Spleen (tissue), 11 donors: ENCODE measurements at regions not wholly inside any gene's neighbourhood (a gene's known extent, or its start where the extent isn't known, plus 50 kb on each side); places are given as distances from the start of the nearest gene placed in this dataset.

Source experiments
- DNase-seq: peaks from one replicate; pipeline ENCODE4 v3.0.0-alpha.2; 2020
- H3K27ac ChIP-seq, 8 donors: fragments of 200-600 bp; sonication (generic) in 7 of 8; 1 replicate in 4 of 8; 2 replicates in 4 of 8; pipeline versions ENCODE4 v1.5.0 to v1.8.0; 2016 to 2021; ENCODE audit warnings: inconsistent platforms in 4 of 8, mild to moderate bottlenecking in 4 of 8, moderate library complexity in 1 of 8
- H3K27me3 ChIP-seq, 7 donors: fragments of 200-600 bp; sonication (generic) in 6 of 7; replicated peaks in 1 of 7; 1 replicate in 4 of 7; 2 replicates in 3 of 7; pipeline versions ENCODE4 v1.5.0 to v1.8.0; 2016 to 2021; ENCODE audit warnings: inconsistent platforms in 3 of 7, mild to moderate bottlenecking in 1 of 7
- H3K36me3 ChIP-seq, 6 donors: fragments of 200-600 bp; sonication (generic) in 5 of 6; 1 replicate in 4 of 6; 2 replicates in 2 of 6; pipeline versions ENCODE4 v1.5.0 to v1.8.0; 2016 to 2021; ENCODE audit warnings: inconsistent platforms in 2 of 6
- H3K4me1 ChIP-seq, 6 donors: fragments of 200-600 bp; sonication (generic) in 5 of 6; 1 replicate in 3 of 6; 2 replicates in 3 of 6; pipeline versions ENCODE4 v1.5.0 to v1.8.0; 2016 to 2021; ENCODE audit warnings: inconsistent platforms in 3 of 6
- H3K4me3 ChIP-seq, 8 donors: fragments of 200-600 bp; sonication (generic) in 7 of 8; 1 replicate in 4 of 8; 2 replicates in 4 of 8; pipeline versions ENCODE4 v1.5.0 to v1.8.0; 2016 to 2021; ENCODE audit warnings: inconsistent platforms in 4 of 8, mild to moderate bottlenecking in 4 of 8, moderate library complexity in 2 of 8
- H3K9me3 ChIP-seq, 8 donors: fragments of 200-600 bp; sonication (generic) in 7 of 8; 1 replicate in 4 of 8; 2 replicates in 4 of 8; pipeline versions ENCODE4 v1.5.0 to v1.8.0; 2016 to 2021; ENCODE audit warnings: inconsistent platforms in 4 of 8
- POLR2A ChIP-seq, 3 donors: fragments of 450-650 bp; IDR thresholded peaks; one replicate each; pipeline ENCODE4 v1.5.1; 2017; ENCODE audit warnings: antibody characterized with exemption in 3 of 3, mild to moderate bottlenecking in 1 of 3
- POLR2AphosphoS5 ChIP-seq, 3 donors: sonication (generic); formaldehyde crosslinking; IDR thresholded peaks; one replicate each; pipeline ENCODE4 v1.5.1; 2017; ENCODE audit warnings: antibody characterized with exemption in 3 of 3
- WGBS, 5 donors: extraction: QIAGEN DNeasy Blood & Tissue Kit in 3 of 5; methylation state at CpG; one replicate each; pipeline versions ENCODE4 v1.1.5 to v1.1.7; 2013 to 2018; 5-methylcytosine and 5-hydroxymethylcytosine counted together
- intact Hi-C: fragments of 100-400 bp; cut with DNase I; formaldehyde crosslinking; loops from one replicate; pipeline ENCODE4 v1.15.0; 2023; ENCODE audit warnings: low total_unique reads
- TF ChIP-seq, protein P1 (sequence below), 11 experiments: fragments of 200-600 bp in 7 of 11; fragments of 450-650 bp in 4 of 11; sonication (generic) in 4 of 11; IDR thresholded peaks in 8 of 11; conservative IDR thresholded peaks in 3 of 11; 1 replicate in 7 of 11; 2 replicates in 4 of 11; pipeline versions ENCODE4 v1.4.0 to v1.8.0; 2016 to 2021; ENCODE audit warnings: antibody characterized with exemption in 11 of 11, inconsistent platforms in 4 of 11, mild to moderate bottlenecking in 1 of 11
- donor health status: healthy with polysubstance abuse.
- donor health status: DM: no; HTN: no; CAD: no; lungs with moderate emphysema.
- donor health status: DM: no; HTN: no; CAD: no.
- donor health status: Bipolar disorder and iron deficiency.
- donor health status: healthy.
- donor health status: DM: no; HTN: no; CAD: no.
- donor health status: DM: yes; HTN: yes; CAD: no.

DNA sequence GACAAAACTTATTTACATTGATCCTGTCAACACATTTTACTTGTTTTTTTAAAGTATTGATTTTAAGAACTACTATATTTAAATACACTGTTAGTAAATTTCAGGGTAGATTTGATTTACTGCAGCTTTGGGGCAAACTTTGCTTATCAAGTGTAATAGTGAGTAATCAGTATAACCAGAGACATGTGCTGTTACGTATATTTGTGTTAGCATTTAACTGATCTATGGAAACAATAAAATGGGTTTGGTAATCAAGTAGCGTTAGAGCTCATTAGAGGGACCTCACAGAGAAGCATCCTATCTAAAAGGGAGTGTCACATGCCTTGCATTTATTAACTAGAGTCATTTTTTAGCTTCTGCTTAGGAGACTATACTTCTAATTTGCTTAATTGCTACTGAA is 131.5 kb upstream of the ALCAM start:
- no peak overlapping the region for H3K27ac ChIP-seq
- H3K4me1 ChIP-seq, result no peaks in the 10 kb centered on the region
- DNase-seq, result no peak
- intact Hi-C loops, result no loop called here
- H3K27me3 ChIP-seq, result no peaks in the 10 kb centered on the region
- 75 to 94% (median 78%) methylated on average over 2 of the region's 2 CpGs for WGBS, 5 donors
- no peak overlapping the region for H3K4me3 ChIP-seq
- TF ChIP-seq POLR2AphosphoS5 (IDR thresholded peaks at IDR 0.05) (no peak), POLR2A (IDR thresholded peaks at IDR 0.05) (no peak)
- TF ChIP-seq, protein P1, sequence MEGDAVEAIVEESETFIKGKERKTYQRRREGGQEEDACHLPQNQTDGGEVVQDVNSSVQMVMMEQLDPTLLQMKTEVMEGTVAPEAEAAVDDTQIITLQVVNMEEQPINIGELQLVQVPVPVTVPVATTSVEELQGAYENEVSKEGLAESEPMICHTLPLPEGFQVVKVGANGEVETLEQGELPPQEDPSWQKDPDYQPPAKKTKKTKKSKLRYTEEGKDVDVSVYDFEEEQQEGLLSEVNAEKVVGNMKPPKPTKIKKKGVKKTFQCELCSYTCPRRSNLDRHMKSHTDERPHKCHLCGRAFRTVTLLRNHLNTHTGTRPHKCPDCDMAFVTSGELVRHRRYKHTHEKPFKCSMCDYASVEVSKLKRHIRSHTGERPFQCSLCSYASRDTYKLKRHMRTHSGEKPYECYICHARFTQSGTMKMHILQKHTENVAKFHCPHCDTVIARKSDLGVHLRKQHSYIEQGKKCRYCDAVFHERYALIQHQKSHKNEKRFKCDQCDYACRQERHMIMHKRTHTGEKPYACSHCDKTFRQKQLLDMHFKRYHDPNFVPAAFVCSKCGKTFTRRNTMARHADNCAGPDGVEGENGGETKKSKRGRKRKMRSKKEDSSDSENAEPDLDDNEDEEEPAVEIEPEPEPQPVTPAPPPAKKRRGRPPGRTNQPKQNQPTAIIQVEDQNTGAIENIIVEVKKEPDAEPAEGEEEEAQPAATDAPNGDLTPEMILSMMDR (IDR thresholded peaks at IDR 0.05 in 8 of 11, conservative IDR thresholded peaks at IDR 0.05 in 3 of 11), result no peak
- H3K36me3 ChIP-seq, result no peaks in the 10 kb centered on the region
- no peaks in the 10 kb centered on the region for H3K9me3 ChIP-seq

DNA sequence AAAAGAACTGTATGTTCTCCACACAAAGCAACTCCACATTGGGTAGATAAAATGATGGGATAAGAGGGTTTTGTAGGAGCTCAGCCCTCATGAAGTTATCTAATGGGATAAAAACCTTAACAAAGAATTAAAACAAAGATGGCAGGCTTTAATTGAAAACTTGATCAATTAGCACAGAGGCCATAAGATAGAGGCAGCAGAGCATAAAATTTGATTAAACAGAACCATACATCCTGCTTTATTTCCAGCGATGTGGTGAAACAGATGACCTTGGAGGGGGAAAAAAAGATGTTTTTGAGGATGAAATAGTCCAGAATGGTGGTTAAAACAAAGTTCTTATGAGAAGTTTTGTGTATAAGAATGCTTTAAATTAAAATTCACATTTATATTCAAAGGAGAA is 130.9 kb upstream of the ALCAM start:
- Histone ChIP-seq H3K4me1 (no peaks in the 10 kb centered on the region), H3K27ac (no peak overlapping the region), H3K27me3 (no peaks in the 10 kb centered on the region), H3K36me3 (no peaks in the 10 kb centered on the region), H3K4me3 (no peak overlapping the region), H3K9me3 (no peaks in the 10 kb centered on the region)
- intact Hi-C loops, result no loop called here
- DNase-seq, result no peak
- TF ChIP-seq, protein P1 (IDR thresholded peaks at IDR 0.05 in 8 of 11, conservative IDR thresholded peaks at IDR 0.05 in 3 of 11), result no peak
- TF ChIP-seq POLR2AphosphoS5 (IDR thresholded peaks at IDR 0.05) (no peak), POLR2A (IDR thresholded peaks at IDR 0.05) (no peak)
- 76 to 88% (median 78%) methylated on average over 1 of the region's 1 CpG for WGBS, 5 donors

DNA sequence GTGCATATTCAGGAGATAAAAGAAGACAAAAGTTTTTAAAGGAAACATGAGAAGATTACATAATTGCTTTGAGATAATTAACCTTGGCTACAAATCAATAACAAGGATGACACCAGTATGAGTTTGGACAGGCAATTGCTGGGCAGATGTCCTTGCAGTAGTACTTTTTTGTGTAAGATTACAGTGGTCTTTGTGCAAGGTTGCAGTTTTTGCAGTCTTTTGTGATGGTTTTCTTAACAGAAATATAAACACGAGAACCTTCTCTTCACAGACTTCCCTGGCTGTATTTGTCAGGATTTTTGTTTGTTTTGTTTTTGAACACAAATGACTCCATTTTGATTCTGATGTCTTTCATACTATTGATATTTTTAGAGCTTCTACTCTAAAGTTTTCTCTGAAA is 128.3 kb upstream of the ALCAM start:
- H3K4me1 ChIP-seq, result no peaks in the 10 kb centered on the region
- no peaks in the 10 kb centered on the region for H3K9me3 ChIP-seq
- intact Hi-C loops, result no loop called here
- no peak overlapping the region for H3K4me3 ChIP-seq
- TF ChIP-seq, protein P1 (IDR thresholded peaks at IDR 0.05 in 8 of 11, conservative IDR thresholded peaks at IDR 0.05 in 3 of 11), result no peak
- TF ChIP-seq POLR2AphosphoS5 (IDR thresholded peaks at IDR 0.05), result no peak
- TF ChIP-seq POLR2A (IDR thresholded peaks at IDR 0.05), result no peak
- 63 to 88% (median 77%) methylated on average over 1 of the region's 1 CpG for WGBS, 5 donors
- DNase-seq, result no peak
- H3K36me3 ChIP-seq, result no peaks in the 10 kb centered on the region
- no peaks in the 10 kb centered on the region for H3K27me3 ChIP-seq
- H3K27ac ChIP-seq, result no peak overlapping the region

DNA sequence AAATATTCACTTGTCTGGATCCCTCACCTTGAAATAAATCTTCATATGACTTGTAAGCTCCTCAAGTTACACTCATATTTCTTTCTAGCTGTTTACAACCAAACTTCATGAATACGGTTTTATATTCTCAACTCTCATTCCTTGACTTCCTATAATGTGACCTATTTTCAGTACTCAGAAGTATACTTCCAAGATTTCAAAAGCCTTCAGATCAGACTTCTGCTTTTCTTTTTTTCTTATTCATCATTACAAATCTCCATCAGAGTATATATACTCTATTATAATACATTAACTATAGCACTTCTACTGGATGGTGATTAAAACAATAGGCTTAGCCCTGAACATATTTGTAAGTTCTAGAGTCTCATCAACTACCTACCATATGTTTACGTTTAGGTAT is 123.6 kb upstream of the ALCAM start:
- no peaks in the 10 kb centered on the region for H3K4me1 ChIP-seq
- DNase-seq, result no peak
- H3K27ac ChIP-seq, result no peak overlapping the region
- intact Hi-C loops, result no loop called here
- TF ChIP-seq, protein P1 (IDR thresholded peaks at IDR 0.05 in 8 of 11, conservative IDR thresholded peaks at IDR 0.05 in 3 of 11), result no peak
- no peak for TF ChIP-seq POLR2AphosphoS5 (IDR thresholded peaks at IDR 0.05)
- TF ChIP-seq POLR2A (IDR thresholded peaks at IDR 0.05), result no peak
- H3K27me3 ChIP-seq, result no peaks in the 10 kb centered on the region
- H3K4me3 ChIP-seq, result no peak overlapping the region
- H3K9me3 ChIP-seq, result no peaks in the 10 kb centered on the region
- WGBS, 5 donors, result 80 to 89% (median 86%) methylated on average over 2 of the region's 2 CpGs
- H3K36me3 ChIP-seq, result no peaks in the 10 kb centered on the region
